ENCODE measurements at regions not wholly inside any gene's neighbourhood (a gene's known extent, or its start where the extent isn't known, plus 50 kb on each side); places are given as distances from the start of the nearest gene placed in this dataset.

GRCh38 chr3:17969985-17970568 is 227.6 kb upstream of the TBC1D5 start:
- no peaks in the 10 kb centered on the region for H3K9me3 ChIP-seq
- H3K27ac ChIP-seq: no peak overlapping the region
- no peak for DNase-seq
- no peaks in the 10 kb centered on the region for H3K27me3 ChIP-seq
- 60 to 77% (median 68%) methylated on average over 3 of the region's 3 CpGs for WGBS, 5 donors
- H3K36me3 ChIP-seq: no peaks in the 10 kb centered on the region
- TF ChIP-seq POLR2AphosphoS5 (IDR thresholded peaks at IDR 0.05) (no peak), POLR2A (IDR thresholded peaks at IDR 0.05) (no peak), EP300 (IDR thresholded peaks at IDR 0.05) (no peak), CTCF (IDR thresholded peaks at IDR 0.05) (no peak)
- peaks cover 0 to 18% (median 5%) of the 10 kb centered on the region in 4 donors for H3K4me1 ChIP-seq
- intact Hi-C loops (cut with DNase I; ENCODE audit: low total_unique reads): no loop called here
- H3K4me3 ChIP-seq: no peak overlapping the region

- Histone ChIP-seq H3K27me3 (no peaks in the 10 kb centered on the region), H3K9me3 (no peaks in the 10 kb centered on the region), H3K36me3 (no peaks in the 10 kb centered on the region), H3K4me3 (no peak overlapping the region), H3K4me1 (peaks cover 0 to 18% (median 5%) of the 10 kb centered on the region in 4 donors), H3K27ac (no peak overlapping the region)
- DNase-seq: no peak
- no peak for TF ChIP-seq EP300 (IDR thresholded peaks at IDR 0.05)
- TF ChIP-seq POLR2AphosphoS5 (IDR thresholded peaks at IDR 0.05): no peak
- TF ChIP-seq CTCF (IDR thresholded peaks at IDR 0.05): no peak
- TF ChIP-seq POLR2A (IDR thresholded peaks at IDR 0.05): no peak
- intact Hi-C loops (cut with DNase I; ENCODE audit: low total_unique reads): no loop called here
- 91 to 97% (median 95%) methylated on average over 3 of the region's 3 CpGs for WGBS, 5 donors
Measured at GRCh38 chr3:17969244-17969643, 226.8 kb upstream of the TBC1D5 start.

GRCh38 chr3:17967953-17968607 is 225.6 kb upstream of the TBC1D5 start:
- Histone ChIP-seq H3K4me3 (no peak overlapping the region), H3K4me1 (peaks cover 0 to 9% (median 2%) of the 10 kb centered on the region in 4 donors), H3K9me3 (no peaks in the 10 kb centered on the region), H3K27ac (no peak overlapping the region), H3K36me3 (no peaks in the 10 kb centered on the region), H3K27me3 (no peaks in the 10 kb centered on the region)
- 67 to 76% (median 73%) methylated on average over 2 of the region's 2 CpGs for WGBS, 5 donors
- no peak for DNase-seq
- TF ChIP-seq POLR2AphosphoS5 (IDR thresholded peaks at IDR 0.05) (no peak), CTCF (IDR thresholded peaks at IDR 0.05) (no peak), EP300 (IDR thresholded peaks at IDR 0.05) (no peak), POLR2A (IDR thresholded peaks at IDR 0.05) (no peak)
- intact Hi-C loops (cut with DNase I; ENCODE audit: low total_unique reads): no loop called here

- Histone ChIP-seq H3K27me3 (no peaks in the 10 kb centered on the region), H3K4me3 (no peak overlapping the region), H3K4me1 (no peaks in the 10 kb centered on the region), H3K36me3 (no peaks in the 10 kb centered on the region), H3K9me3 (no peaks in the 10 kb centered on the region), H3K27ac (no peak overlapping the region)
- 78 to 94% (median 88%) methylated on average over 5 of the region's 5 CpGs for WGBS, 5 donors
- intact Hi-C loops (cut with DNase I; ENCODE audit: low total_unique reads): no loop called here
- TF ChIP-seq CTCF (IDR thresholded peaks at IDR 0.05): no peak
- no peak for TF ChIP-seq POLR2A (IDR thresholded peaks at IDR 0.05)
- no peak for TF ChIP-seq POLR2AphosphoS5 (IDR thresholded peaks at IDR 0.05)
- DNase-seq: no peak
Measured at GRCh38 chr3:17967111-17967510, 224.7 kb upstream of the TBC1D5 start.

Data from stomach (tissue), 8 donors.